Loucy (cell line): ENCODE measurements at regions not wholly inside any gene's neighbourhood (a gene's known extent, or its start where the extent isn't known, plus 50 kb on each side); places are given as distances from the start of the nearest gene placed in this dataset.

Source experiments
- EZH2phosphoT487 ChIP-seq: fragments of 200-600 bp; IDR thresholded peaks from 2 replicates; pipeline ENCODE4 v1.6.1; 2018; ENCODE audit warnings: antibody characterized with exemption, mild to moderate bottlenecking, moderate library complexity, borderline replicate concordance
- TF ChIP-seq, protein P1 (sequence below): fragments of 200-600 bp; sonication (generic); conservative IDR thresholded peaks from 2 replicates; pipeline ENCODE4 v1.5.1; 2014; ENCODE audit warnings: mild to moderate bottlenecking, antibody characterized with exemption, low read length

DNA sequence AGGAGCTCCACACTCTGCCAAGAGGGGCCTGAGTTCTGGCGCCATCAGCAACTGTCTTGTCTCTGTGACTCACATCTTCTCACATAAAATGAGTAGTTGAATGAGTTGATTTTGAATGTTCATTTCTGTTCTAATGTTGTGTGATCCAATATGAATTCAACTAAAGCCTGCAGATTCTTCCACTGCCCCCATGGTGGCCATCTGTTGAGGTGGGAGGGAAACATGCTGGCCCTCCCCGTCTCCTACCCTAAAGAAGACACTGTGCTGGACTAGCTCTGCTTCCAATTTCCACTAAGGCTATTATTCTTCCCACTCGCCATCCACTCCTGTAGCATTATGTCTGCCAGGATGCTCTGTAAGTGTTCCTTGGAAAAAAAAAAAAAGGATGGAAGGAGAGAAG, 555.6 kb upstream of the LARGE1 start:
- TF ChIP-seq, protein P1, sequence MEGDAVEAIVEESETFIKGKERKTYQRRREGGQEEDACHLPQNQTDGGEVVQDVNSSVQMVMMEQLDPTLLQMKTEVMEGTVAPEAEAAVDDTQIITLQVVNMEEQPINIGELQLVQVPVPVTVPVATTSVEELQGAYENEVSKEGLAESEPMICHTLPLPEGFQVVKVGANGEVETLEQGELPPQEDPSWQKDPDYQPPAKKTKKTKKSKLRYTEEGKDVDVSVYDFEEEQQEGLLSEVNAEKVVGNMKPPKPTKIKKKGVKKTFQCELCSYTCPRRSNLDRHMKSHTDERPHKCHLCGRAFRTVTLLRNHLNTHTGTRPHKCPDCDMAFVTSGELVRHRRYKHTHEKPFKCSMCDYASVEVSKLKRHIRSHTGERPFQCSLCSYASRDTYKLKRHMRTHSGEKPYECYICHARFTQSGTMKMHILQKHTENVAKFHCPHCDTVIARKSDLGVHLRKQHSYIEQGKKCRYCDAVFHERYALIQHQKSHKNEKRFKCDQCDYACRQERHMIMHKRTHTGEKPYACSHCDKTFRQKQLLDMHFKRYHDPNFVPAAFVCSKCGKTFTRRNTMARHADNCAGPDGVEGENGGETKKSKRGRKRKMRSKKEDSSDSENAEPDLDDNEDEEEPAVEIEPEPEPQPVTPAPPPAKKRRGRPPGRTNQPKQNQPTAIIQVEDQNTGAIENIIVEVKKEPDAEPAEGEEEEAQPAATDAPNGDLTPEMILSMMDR = no peak
- no peak for TF ChIP-seq EZH2phosphoT487
